ENCODE measurements at regions not wholly inside any gene's neighbourhood (a gene's known extent, or its start where the extent isn't known, plus 50 kb on each side); places are given as distances from the start of the nearest gene placed in this dataset.

GRCh38 chr1:222357252-222357651, 190.7 kb downstream of the HHIPL2 start:
- Histone ChIP-seq H4K8ac (ENCODE audit: low read depth, low read length) (no peak overlapping the region), H3K4ac (ENCODE audit: low read depth, low read length) (no peak overlapping the region), H3K14ac (ENCODE audit: low read length) (no peak overlapping the region), H2AK5ac (ENCODE audit: low read length) (no peak overlapping the region), H3K79me2 (ENCODE audit: control insufficient read depth, insufficient read depth, low read length, poor library complexity) (no peaks in the 10 kb centered on the region), H3K27me3 (ENCODE audit: insufficient read depth, low read length) (no peaks in the 10 kb centered on the region), H3K27ac (ENCODE audit: low read depth, low read length) (no peak overlapping the region), H3K4me2 (ENCODE audit: low read length) (no peak overlapping the region), H3K79me1 (ENCODE audit: low read length) (no peaks in the 10 kb centered on the region), H3K23ac (ENCODE audit: low read length) (no peak overlapping the region), H3K36me3 (ENCODE audit: control insufficient read depth in 1 of 2, insufficient read depth in 2 of 2, low read length in 2 of 2) (no peaks in the 10 kb centered on the region), H2AFZ (ENCODE audit: insufficient read depth, low read length, poor library complexity) (no peak overlapping the region), H3K9me3 (ENCODE audit: insufficient read depth, low read depth, low read length) (no peaks in the 10 kb centered on the region), H4K91ac (ENCODE audit: low read depth, low read length) (no peak overlapping the region), H4K12ac (ENCODE audit: low read depth, low read length) (no peak overlapping the region), H3K9ac (ENCODE audit: low read length) (no peak overlapping the region), H2BK12ac (ENCODE audit: low read length) (no peak overlapping the region), H3K4me3 (ENCODE audit: low read depth, low read length) (no peak overlapping the region), H3K4me1 (ENCODE audit: control insufficient read depth in 1 of 2, insufficient read depth in 2 of 2, low read length in 2 of 2) (no peaks in the 10 kb centered on the region), H2BK120ac (ENCODE audit: insufficient read depth, low read length, poor library complexity) (no peak overlapping the region), H2BK5ac (ENCODE audit: low read depth, low read length, poor library complexity) (no peak overlapping the region), H3K18ac (ENCODE audit: low read length) (no peak overlapping the region)
- WGBS (ENCODE audit: extremely low coverage, insufficient coverage, insufficient read length), result no CpG with 5 or more reads among the region's 4 CpGs
- no peak for DNase-seq

- Histone ChIP-seq H3K4me2 (ENCODE audit: low read length) (no peak overlapping the region), H3K9ac (ENCODE audit: low read length) (no peak overlapping the region), H3K18ac (ENCODE audit: low read length) (no peak overlapping the region), H3K14ac (ENCODE audit: low read length) (no peak overlapping the region), H2BK5ac (ENCODE audit: low read depth, low read length, poor library complexity) (no peak overlapping the region), H2BK120ac (ENCODE audit: insufficient read depth, low read length, poor library complexity) (no peak overlapping the region), H2BK12ac (ENCODE audit: low read length) (no peak overlapping the region), H3K9me3 (ENCODE audit: insufficient read depth, low read depth, low read length) (no peaks in the 10 kb centered on the region), H4K12ac (ENCODE audit: low read depth, low read length) (no peak overlapping the region), H3K23ac (ENCODE audit: low read length) (no peak overlapping the region), H3K4ac (ENCODE audit: low read depth, low read length) (no peak overlapping the region), H3K4me1 (ENCODE audit: control insufficient read depth in 1 of 2, insufficient read depth in 2 of 2, low read length in 2 of 2) (no peaks in the 10 kb centered on the region), H3K27ac (ENCODE audit: low read depth, low read length) (no peak overlapping the region), H2AFZ (ENCODE audit: insufficient read depth, low read length, poor library complexity) (no peak overlapping the region), H3K79me2 (ENCODE audit: control insufficient read depth, insufficient read depth, low read length, poor library complexity) (no peaks in the 10 kb centered on the region), H3K4me3 (ENCODE audit: low read depth, low read length) (no peak overlapping the region), H3K79me1 (ENCODE audit: low read length) (no peaks in the 10 kb centered on the region), H3K36me3 (ENCODE audit: control insufficient read depth in 1 of 2, insufficient read depth in 2 of 2, low read length in 2 of 2) (no peaks in the 10 kb centered on the region), H3K27me3 (ENCODE audit: insufficient read depth, low read length) (no peaks in the 10 kb centered on the region), H2AK5ac (ENCODE audit: low read length) (no peak overlapping the region), H4K8ac (ENCODE audit: low read depth, low read length) (no peak overlapping the region), H4K91ac (ENCODE audit: low read depth, low read length) (no peak overlapping the region)
- no peak for DNase-seq
- no CpG with 5 or more reads among the region's 3 CpGs for WGBS (ENCODE audit: extremely low coverage, insufficient coverage, insufficient read length)
These were observed 200.3 kb downstream of the HHIPL2 start for GRCh38 chr1:222347627-222348026.

GRCh38 chr1:222346955-222347354, 200.9 kb downstream of the HHIPL2 start:
- WGBS (ENCODE audit: extremely low coverage, insufficient coverage, insufficient read length), result no CpG with 5 or more reads among the region's 4 CpGs
- Histone ChIP-seq H3K14ac (ENCODE audit: low read length) (no peak overlapping the region), H2BK5ac (ENCODE audit: low read depth, low read length, poor library complexity) (no peak overlapping the region), H3K4me1 (ENCODE audit: control insufficient read depth in 1 of 2, insufficient read depth in 2 of 2, low read length in 2 of 2) (no peaks in the 10 kb centered on the region), H3K4ac (ENCODE audit: low read depth, low read length) (no peak overlapping the region), H3K27ac (ENCODE audit: low read depth, low read length) (no peak overlapping the region), H3K23ac (ENCODE audit: low read length) (no peak overlapping the region), H3K4me3 (ENCODE audit: low read depth, low read length) (no peak overlapping the region), H2BK12ac (ENCODE audit: low read length) (no peak overlapping the region), H3K4me2 (ENCODE audit: low read length) (no peak overlapping the region), H4K8ac (ENCODE audit: low read depth, low read length) (no peak overlapping the region), H3K36me3 (ENCODE audit: control insufficient read depth in 1 of 2, insufficient read depth in 2 of 2, low read length in 2 of 2) (no peaks in the 10 kb centered on the region), H2BK120ac (ENCODE audit: insufficient read depth, low read length, poor library complexity) (no peak overlapping the region), H2AK5ac (ENCODE audit: low read length) (no peak overlapping the region), H3K18ac (ENCODE audit: low read length) (no peak overlapping the region), H3K79me1 (ENCODE audit: low read length) (no peaks in the 10 kb centered on the region), H3K79me2 (ENCODE audit: control insufficient read depth, insufficient read depth, low read length, poor library complexity) (no peaks in the 10 kb centered on the region), H3K9me3 (ENCODE audit: insufficient read depth, low read depth, low read length) (no peaks in the 10 kb centered on the region), H4K91ac (ENCODE audit: low read depth, low read length) (no peak overlapping the region), H2AFZ (ENCODE audit: insufficient read depth, low read length, poor library complexity) (no peak overlapping the region), H4K12ac (ENCODE audit: low read depth, low read length) (no peak overlapping the region), H3K9ac (ENCODE audit: low read length) (no peak overlapping the region), H3K27me3 (ENCODE audit: insufficient read depth, low read length) (no peaks in the 10 kb centered on the region)
- DNase-seq, result no peak

- no peak for DNase-seq
- no peak overlapping the region for H3K4ac ChIP-seq (ENCODE audit: low read depth, low read length)
- H2BK12ac ChIP-seq (ENCODE audit: low read length), result no peak overlapping the region
- H3K36me3 ChIP-seq (ENCODE audit: control insufficient read depth in 1 of 2, insufficient read depth in 2 of 2, low read length in 2 of 2), result no peaks in the 10 kb centered on the region
- H3K79me2 ChIP-seq (ENCODE audit: control insufficient read depth, insufficient read depth, low read length, poor library complexity), result no peaks in the 10 kb centered on the region
- H4K8ac ChIP-seq (ENCODE audit: low read depth, low read length), result no peak overlapping the region
- H4K91ac ChIP-seq (ENCODE audit: low read depth, low read length), result no peak overlapping the region
- no peak overlapping the region for H2BK120ac ChIP-seq (ENCODE audit: insufficient read depth, low read length, poor library complexity)
- no peak overlapping the region for H3K23ac ChIP-seq (ENCODE audit: low read length)
- H3K9ac ChIP-seq (ENCODE audit: low read length), result no peak overlapping the region
- no peaks in the 10 kb centered on the region for H3K9me3 ChIP-seq (ENCODE audit: insufficient read depth, low read depth, low read length)
- no peaks in the 10 kb centered on the region for H3K79me1 ChIP-seq (ENCODE audit: low read length)
- no peaks in the 10 kb centered on the region for H3K4me1 ChIP-seq (ENCODE audit: control insufficient read depth in 1 of 2, insufficient read depth in 2 of 2, low read length in 2 of 2)
- H3K4me2 ChIP-seq (ENCODE audit: low read length), result no peak overlapping the region
- H2BK5ac ChIP-seq (ENCODE audit: low read depth, low read length, poor library complexity), result no peak overlapping the region
- no peak overlapping the region for H3K14ac ChIP-seq (ENCODE audit: low read length)
- H2AK5ac ChIP-seq (ENCODE audit: low read length), result no peak overlapping the region
- H3K4me3 ChIP-seq (ENCODE audit: low read depth, low read length), result no peak overlapping the region
- no CpG with 5 or more reads among the region's 7 CpGs for WGBS (ENCODE audit: extremely low coverage, insufficient coverage, insufficient read length)
- H3K27ac ChIP-seq (ENCODE audit: low read depth, low read length), result no peak overlapping the region
- H3K18ac ChIP-seq (ENCODE audit: low read length), result no peak overlapping the region
- H4K12ac ChIP-seq (ENCODE audit: low read depth, low read length), result no peak overlapping the region
- H2AFZ ChIP-seq (ENCODE audit: insufficient read depth, low read length, poor library complexity), result no peak overlapping the region
- no peaks in the 10 kb centered on the region for H3K27me3 ChIP-seq (ENCODE audit: insufficient read depth, low read length)
These were observed 208.4 kb downstream of the HHIPL2 start for GRCh38 chr1:222339376-222339947.
